ENCODE measurements at regions not wholly inside any gene's neighbourhood (a gene's known extent, or its start where the extent isn't known, plus 50 kb on each side); places are given as distances from the start of the nearest gene placed in this dataset.
"Not testable (repeated sequence)": the region's sequence is repeated elsewhere in the genome, so short reads cannot be mapped to it uniquely, and the experiment has no call there.

- DNase-seq (ENCODE audit: low spot score in 2 of 2) = no peak
Measured at GRCh38 chr5:10021248-10021647, 228.4 kb downstream of the ATPSCKMT start.

GRCh38 chr5:10019236-10019635 lies 230.5 kb downstream of the ATPSCKMT start:
- TF ChIP-seq POLR2AphosphoS5 (IDR thresholded peaks at IDR 0.05) (no peak), CTCF (IDR thresholded peaks at IDR 0.05) (no peak), POLR2A (IDR thresholded peaks at IDR 0.05) (no peak)
- Histone ChIP-seq H3K4me3 (no peak overlapping the region), H3K27ac (no peak overlapping the region), H3K27me3 (no peaks in the 10 kb centered on the region), H3K36me3 (no peaks in the 10 kb centered on the region), H3K4me1 (no peaks in the 10 kb centered on the region), H3K9me3 (peaks cover 0 to 20% of the 10 kb centered on the region in 2 donors)
- DNase-seq (ENCODE audit: low spot score in 2 of 2) = no peak
- intact Hi-C loops (cut with DNase I; ENCODE audit: low total_unique reads) = no loop called here

More at GRCh38 chr5:10021248-10021647, 228.4 kb downstream of the ATPSCKMT start:
- TF ChIP-seq POLR2AphosphoS5 (IDR thresholded peaks at IDR 0.05) (no peak), CTCF (IDR thresholded peaks at IDR 0.05) (no peak), POLR2A (IDR thresholded peaks at IDR 0.05) (no peak)
- Histone ChIP-seq H3K27ac (no peak overlapping the region), H3K9me3 (peaks cover 0 to 23% of the 10 kb centered on the region in 2 donors), H3K36me3 (no peaks in the 10 kb centered on the region), H3K27me3 (no peaks in the 10 kb centered on the region), H3K4me1 (no peaks in the 10 kb centered on the region), H3K4me3 (no peak overlapping the region)
- intact Hi-C loops (cut with DNase I; ENCODE audit: low total_unique reads) = no loop called here

- Histone ChIP-seq H3K27me3 (no peaks in the 10 kb centered on the region), H3K9me3 (peaks cover 0 to 16% of the 10 kb centered on the region in 2 donors), H3K36me3 (no peaks in the 10 kb centered on the region), H3K4me3 (no peak overlapping the region), H3K4me1 (no peaks in the 10 kb centered on the region), H3K27ac (no peak overlapping the region)
- TF ChIP-seq CTCF (IDR thresholded peaks at IDR 0.05) (no peak), POLR2A (IDR thresholded peaks at IDR 0.05) (no peak), POLR2AphosphoS5 (IDR thresholded peaks at IDR 0.05) (no peak)
- no peak for DNase-seq (ENCODE audit: low spot score in 2 of 2)
- intact Hi-C loops (cut with DNase I; ENCODE audit: low total_unique reads) = no loop called here
Measured at GRCh38 chr5:10018201-10019069, 231.3 kb downstream of the ATPSCKMT start.

GRCh38 chr5:10017786-10018185 lies 231.9 kb downstream of the ATPSCKMT start:
- H3K4me3 ChIP-seq = no peak overlapping the region
- H3K4me1 ChIP-seq = no peaks in the 10 kb centered on the region
- no peaks in the 10 kb centered on the region for H3K27me3 ChIP-seq
- intact Hi-C loops (cut with DNase I; ENCODE audit: low total_unique reads) = no loop called here
- H3K27ac ChIP-seq = no peak overlapping the region
- H3K9me3 ChIP-seq = peaks cover 0 to 10% of the 10 kb centered on the region in 2 donors
- no peak for DNase-seq (ENCODE audit: low spot score in 2 of 2)
- H3K36me3 ChIP-seq = no peaks in the 10 kb centered on the region
- TF ChIP-seq POLR2A (IDR thresholded peaks at IDR 0.05) (no peak), POLR2AphosphoS5 (IDR thresholded peaks at IDR 0.05) (no peak), CTCF (IDR thresholded peaks at IDR 0.05) (no peak)

- H3K27ac ChIP-seq; H3K27me3 ChIP-seq; H3K36me3 ChIP-seq; DNase-seq (ENCODE audit: low spot score in 2 of 2); intact Hi-C loops (cut with DNase I; ENCODE audit: low total_unique reads); H3K9me3 ChIP-seq; H3K4me3 ChIP-seq; H3K4me1 ChIP-seq: not testable (repeated sequence)
Measured at GRCh38 chr5:10016559-10016958, 233.1 kb downstream of the ATPSCKMT start.

GRCh38 chr5:10015681-10016080 lies 234.0 kb downstream of the ATPSCKMT start:
- H3K4me1 ChIP-seq; H3K27ac ChIP-seq; H3K36me3 ChIP-seq; DNase-seq (ENCODE audit: low spot score in 2 of 2); intact Hi-C loops (cut with DNase I; ENCODE audit: low total_unique reads); H3K9me3 ChIP-seq; H3K27me3 ChIP-seq; H3K4me3 ChIP-seq: not testable (repeated sequence)
